ENCODE measurements at regions not wholly inside any gene's neighbourhood (a gene's known extent, or its start where the extent isn't known, plus 50 kb on each side); places are given as distances from the start of the nearest gene placed in this dataset.

DNA sequence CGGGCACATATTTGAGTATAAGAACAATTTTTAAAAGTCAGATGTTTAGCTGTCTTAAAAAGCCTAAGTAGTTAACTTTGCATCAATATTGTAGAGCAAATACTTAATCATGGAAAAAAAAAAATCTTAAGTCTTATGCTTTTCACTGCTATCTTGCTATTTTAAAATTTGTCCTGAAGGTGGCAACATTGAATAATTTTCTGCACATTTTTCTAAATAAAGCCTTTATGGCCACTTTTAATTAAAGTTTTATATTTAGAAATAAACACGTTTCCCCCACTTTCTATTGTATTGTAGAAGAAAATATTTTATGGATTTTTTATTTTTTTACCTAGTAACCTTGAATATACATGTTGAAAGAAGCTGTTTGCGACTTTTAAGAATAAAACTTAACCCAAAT is 198.8 kb downstream of the AMY1C start:
- TF ChIP-seq, protein P1, sequence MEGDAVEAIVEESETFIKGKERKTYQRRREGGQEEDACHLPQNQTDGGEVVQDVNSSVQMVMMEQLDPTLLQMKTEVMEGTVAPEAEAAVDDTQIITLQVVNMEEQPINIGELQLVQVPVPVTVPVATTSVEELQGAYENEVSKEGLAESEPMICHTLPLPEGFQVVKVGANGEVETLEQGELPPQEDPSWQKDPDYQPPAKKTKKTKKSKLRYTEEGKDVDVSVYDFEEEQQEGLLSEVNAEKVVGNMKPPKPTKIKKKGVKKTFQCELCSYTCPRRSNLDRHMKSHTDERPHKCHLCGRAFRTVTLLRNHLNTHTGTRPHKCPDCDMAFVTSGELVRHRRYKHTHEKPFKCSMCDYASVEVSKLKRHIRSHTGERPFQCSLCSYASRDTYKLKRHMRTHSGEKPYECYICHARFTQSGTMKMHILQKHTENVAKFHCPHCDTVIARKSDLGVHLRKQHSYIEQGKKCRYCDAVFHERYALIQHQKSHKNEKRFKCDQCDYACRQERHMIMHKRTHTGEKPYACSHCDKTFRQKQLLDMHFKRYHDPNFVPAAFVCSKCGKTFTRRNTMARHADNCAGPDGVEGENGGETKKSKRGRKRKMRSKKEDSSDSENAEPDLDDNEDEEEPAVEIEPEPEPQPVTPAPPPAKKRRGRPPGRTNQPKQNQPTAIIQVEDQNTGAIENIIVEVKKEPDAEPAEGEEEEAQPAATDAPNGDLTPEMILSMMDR (IDR thresholded peaks at IDR 0.05): peak; percentile 64
- TF ChIP-seq ZFX (IDR thresholded peaks at IDR 0.05; ENCODE audit: borderline replicate concordance): no peak
